ENCODE measurements at regions not wholly inside any gene's neighbourhood (a gene's known extent, or its start where the extent isn't known, plus 50 kb on each side); places are given as distances from the start of the nearest gene placed in this dataset.
A peak's percentile ranks its signal among the peaks of the same experiment; 100 is the strongest.

GRCh38 chr3:94183551-94183950, 120.7 kb downstream of the NSUN3 start:
- FAIRE-seq: no peak
- H4K8ac ChIP-seq (ENCODE audit: extremely low read depth, insufficient read depth, low read length): no peak overlapping the region
- no peak overlapping the region for H3K14ac ChIP-seq (ENCODE audit: insufficient read length)

More at GRCh38 chr3:94183551-94183950, 120.7 kb downstream of the NSUN3 start:
- Histone ChIP-seq H3K56ac (replicated peaks; ENCODE audit: insufficient read length, low read depth, low read length) (no peak overlapping the region), H2AK5ac (ENCODE audit: low read depth, low read length) (no peak overlapping the region), H3K18ac (ENCODE audit: extremely low read depth, low read length) (no peak overlapping the region), H3K79me1 (ENCODE audit: low read depth, low read length) (no peaks in the 10 kb centered on the region), H4K20me1 (replicated peaks in 1 of 2; ENCODE audit: control insufficient read depth in 1 of 2, insufficient read depth in 2 of 2, low read length in 2 of 2) (no peaks in the 10 kb centered on the region), H3K4me2 (ENCODE audit: insufficient read depth in 1 of 2, low read depth in 2 of 2, low read length in 2 of 2) (no peak overlapping the region), H3K79me2 (ENCODE audit: control insufficient read depth in 1 of 2, insufficient read depth in 2 of 2, low read length in 2 of 2) (no peaks in the 10 kb centered on the region), H4K91ac (replicated peaks; ENCODE audit: insufficient read length, low read length) (no peak overlapping the region), H3K23me2 (ENCODE audit: low read depth, low read length) (no peaks in the 10 kb centered on the region), H3K4me1 (replicated peaks in 1 of 4; ENCODE audit: control insufficient read depth in 3 of 4, insufficient read depth in 4 of 4, low read length in 3 of 4) (no peaks in the 10 kb centered on the region), H3K23ac (ENCODE audit: insufficient read length) (no peak overlapping the region), H3K9ac (replicated peaks in 1 of 4; ENCODE audit: extremely low read depth in 1 of 4, low read depth in 3 of 4, low read length in 3 of 4) (no peak overlapping the region), H3K36me3 (ENCODE audit: control insufficient read depth in 2 of 4, insufficient read depth in 4 of 4, low read length in 3 of 4) (no peaks in the 10 kb centered on the region), H3K27ac (ENCODE audit: low read depth, low read length) (no peak overlapping the region), H2BK15ac (ENCODE audit: low read length) (no peak overlapping the region), H3K4me3 (ENCODE audit: extremely low read depth in 1 of 4, insufficient read depth in 2 of 4, low read depth in 3 of 4, low read length in 4 of 4) (no peak overlapping the region), H2AFZ (ENCODE audit: low read length) (0 out of 2 replicates have a peak overlapping the region, but pooled peaks have one; percentile 26), H3K9me3 (ENCODE audit: insufficient read depth in 2 of 2, low read depth in 1 of 2, low read length in 1 of 2) (no peaks in the 10 kb centered on the region), H3K27me3 (replicated peaks in 1 of 4; ENCODE audit: control insufficient read depth in 3 of 4, extremely low read depth in 1 of 4, insufficient read depth in 3 of 4, low read length in 3 of 4) (no peaks in the 10 kb centered on the region), H2BK120ac (replicated peaks; ENCODE audit: low read depth, low read length) (no peak overlapping the region), H2BK20ac (ENCODE audit: low read length) (no peak overlapping the region), H2BK12ac (ENCODE audit: low read depth, low read length) (no peak overlapping the region), H2BK5ac (ENCODE audit: low read depth, low read length) (no peak overlapping the region), H3K4ac (replicated peaks; ENCODE audit: insufficient read length, low read depth, low read length) (no peak overlapping the region), H4K5ac (ENCODE audit: insufficient read length, low read depth, low read length) (no peak overlapping the region)
- CTCF ChIA-PET (ENCODE audit: partially characterized antibody): no interaction called here
- POLR2A ChIA-PET (ENCODE audit: partially characterized antibody): no interaction called here
- no peak for TF ChIP-seq RXRA (IDR thresholded peaks at IDR 0.05; ENCODE audit: insufficient read depth, low read depth, low read length)
- DNase-seq (ENCODE audit: low read depth in 1 of 2, low spot score in 2 of 2): no peak
- WGBS, 2 experiments (ENCODE audit: extremely low coverage in 1 of 2, insufficient coverage in 1 of 2, insufficient read length in 1 of 2, insufficient replicate concordance in 2 of 2, low coverage in 1 of 2, low lambda C conversion rate in 2 of 2, missing lambda C conversion rate in 1 of 2): 91% methylated on average over 6 of the region's 6 CpGs; no CpG with 5 or more reads in 1 of the 2 experiments

Data from H1 (cell line).